AG10803 (cell line): ENCODE measurements at regions not wholly inside any gene's neighbourhood (a gene's known extent, or its start where the extent isn't known, plus 50 kb on each side); places are given as distances from the start of the nearest gene placed in this dataset.

ENCODE experiments used
- DNase-seq: peaks from one replicate; pipeline ENCODE4 v3.0.0; 2010; ENCODE audit warnings: low read depth
- H3K4me3 ChIP-seq: 2 replicates; pipeline ENCODE4 v1.5.1; 2011; ENCODE audit warnings: mild to moderate bottlenecking, low read length, control low read depth
- CTCF ChIP-seq: conservative IDR thresholded peaks from 2 replicates; pipeline ENCODE4 v1.5.1; 2011; ENCODE audit warnings: mild to moderate bottlenecking, low read length, control low read depth, inconsistent platforms

- TF ChIP-seq CTCF = no peak
- H3K4me3 ChIP-seq = no peak overlapping the region
- no peak for DNase-seq
These were observed 253.8 kb upstream of the PMFBP1 start for GRCh38 chr16:72425571-72426341.

- TF ChIP-seq CTCF = no peak
- no peak overlapping the region for H3K4me3 ChIP-seq
- DNase-seq = no peak
These were observed 252.8 kb upstream of the PMFBP1 start for GRCh38 chr16:72424757-72425156.

DNA sequence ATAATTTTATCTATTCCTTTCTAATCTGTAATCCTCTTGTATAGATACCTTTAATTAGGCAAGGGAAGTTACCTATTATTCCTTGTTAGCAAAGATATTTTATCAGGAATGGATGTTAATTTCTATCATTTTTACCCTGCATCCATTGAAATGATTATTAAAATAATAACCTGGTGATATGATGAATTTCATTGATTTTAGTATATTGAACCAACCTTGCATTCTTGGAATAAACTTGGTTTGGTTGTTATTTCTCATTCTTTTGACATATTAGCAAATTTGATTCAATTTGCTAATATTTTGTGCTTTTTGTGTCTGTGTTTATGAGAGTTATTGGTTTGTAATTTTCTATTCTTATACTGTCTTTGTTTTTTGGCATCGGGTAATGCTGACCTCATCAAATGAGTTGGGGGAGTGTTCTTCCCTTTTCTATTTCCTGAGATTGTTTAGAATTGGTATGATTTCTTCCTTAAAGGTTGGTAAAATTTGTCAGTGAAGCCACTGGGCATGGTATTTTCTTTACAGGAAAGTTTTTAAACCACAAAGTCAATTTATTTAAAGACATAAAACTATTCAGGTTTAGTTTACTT is 250.4 kb upstream of the PMFBP1 start:
- no peak for TF ChIP-seq CTCF
- no peak overlapping the region for H3K4me3 ChIP-seq
- no peak for DNase-seq

DNA sequence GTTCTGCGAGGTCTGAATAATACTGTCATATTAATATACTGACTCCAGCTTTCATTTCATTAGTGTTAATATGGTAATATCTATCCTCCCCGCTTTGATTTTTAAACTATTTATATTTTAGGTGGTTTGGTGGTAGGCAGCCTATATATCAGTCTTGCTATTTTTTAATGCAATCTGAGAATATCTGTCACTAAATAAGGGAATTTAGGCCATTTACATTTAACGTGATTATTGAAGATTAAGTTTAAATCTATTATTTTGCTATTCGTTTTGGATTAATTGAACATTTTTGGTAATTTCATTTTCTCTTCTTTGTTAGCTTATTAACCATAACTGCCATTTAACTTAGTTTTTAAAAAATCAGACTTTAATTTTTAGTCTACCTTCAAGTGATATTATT is 247.7 kb upstream of the PMFBP1 start:
- DNase-seq = no peak
- no peak for TF ChIP-seq CTCF
- no peak overlapping the region for H3K4me3 ChIP-seq

DNA sequence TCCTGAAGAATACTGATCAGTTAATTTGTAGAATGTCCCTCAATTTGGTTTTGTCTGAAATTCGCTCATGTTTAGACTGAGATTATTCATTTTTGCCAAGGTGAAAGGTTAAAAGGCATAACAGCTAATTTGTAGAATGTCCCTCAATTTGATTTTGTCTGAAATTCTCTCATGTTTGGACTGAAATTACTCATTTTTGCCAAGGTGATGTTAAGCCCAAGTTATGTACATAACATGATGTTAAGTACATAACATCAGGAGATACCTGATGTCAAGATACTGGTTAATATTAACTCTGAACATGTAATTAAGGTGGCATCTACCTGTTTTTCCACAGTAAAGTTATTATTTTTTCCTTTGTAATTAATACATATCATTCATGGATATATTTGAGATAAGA is 243.4 kb upstream of the PMFBP1 start:
- TF ChIP-seq CTCF = no peak
- no peak for DNase-seq

DNA sequence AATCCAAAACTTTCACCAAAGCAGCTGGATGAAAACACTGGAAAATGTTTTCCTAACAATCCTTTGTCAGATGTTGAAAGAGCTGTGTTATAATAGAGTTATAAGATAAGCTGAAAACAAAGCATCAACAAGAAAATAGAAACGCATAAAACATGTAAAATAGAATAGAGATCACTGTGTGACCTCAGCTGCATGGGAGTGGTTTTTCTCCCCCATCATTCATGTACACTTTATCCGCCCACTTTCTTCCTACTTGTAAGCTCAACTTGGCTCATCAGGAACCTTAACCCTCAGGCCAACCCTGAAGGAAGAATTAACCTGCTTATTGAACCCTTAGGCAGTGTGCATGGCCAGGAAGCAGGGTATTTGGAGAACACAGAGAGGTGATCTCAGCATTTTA is 238.5 kb upstream of the PMFBP1 start:
- no peak for DNase-seq
- H3K4me3 ChIP-seq = no peak overlapping the region
- TF ChIP-seq CTCF = no peak

More for the DNA sequence above, 243.4 kb upstream of the PMFBP1 start:
- H3K4me3 ChIP-seq = no peak overlapping the region

DNA sequence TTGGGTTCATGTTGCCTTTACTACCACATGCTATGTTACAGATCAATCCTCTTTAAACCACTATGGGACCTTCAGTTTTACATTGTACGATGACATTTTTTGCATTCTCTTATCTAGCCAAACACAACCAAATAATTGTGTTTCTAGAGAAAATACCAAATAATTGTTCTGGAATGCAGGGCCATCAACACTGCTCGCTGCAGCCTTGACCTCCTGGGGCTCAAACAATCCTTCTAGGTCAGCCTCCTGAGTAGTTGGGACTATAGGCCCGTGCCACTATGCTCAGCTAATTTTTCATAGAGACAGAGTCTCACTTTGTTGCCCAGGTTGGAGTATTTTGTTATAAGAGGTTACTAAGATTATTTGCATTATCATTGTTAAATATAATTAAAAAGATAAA is 237.5 kb upstream of the PMFBP1 start:
- no peak for TF ChIP-seq CTCF
- H3K4me3 ChIP-seq = no peak overlapping the region
- DNase-seq = no peak
